Erythroblast (primary cell): ENCODE measurements at regions not wholly inside any gene's neighbourhood (a gene's known extent, or its start where the extent isn't known, plus 50 kb on each side); places are given as distances from the start of the nearest gene placed in this dataset.

Experiments
- GATA1 ChIP-seq: IDR thresholded peaks from 2 replicates; pipeline ENCODE4 v1.6.1; 2011; ENCODE audit warnings: low read depth, mild to moderate bottlenecking, control low read depth, low read length, moderate library complexity
- POLR2A ChIP-seq: IDR thresholded peaks from 2 replicates; pipeline ENCODE4 v1.6.1; 2011; ENCODE audit warnings: mild to moderate bottlenecking, low read length

- TF ChIP-seq POLR2A, result no peak
- TF ChIP-seq GATA1, result no peak
These were observed 348.3 kb upstream of the CDH6 start for GRCh38 chr5:30845194-30845593.
